HG03196 (cell line): ENCODE measurements at regions not wholly inside any gene's neighbourhood (a gene's known extent, or its start where the extent isn't known, plus 50 kb on each side); places are given as distances from the start of the nearest gene placed in this dataset.

ENCODE experiments used
- ATAC-seq: cut with Tn5 transposase; IDR thresholded peaks from one replicate; pipeline ENCODE4 v1.9.1; 2021; ENCODE audit not compliant: unreplicated experiment

- no peak for ATAC-seq
These were observed 898.2 kb upstream of the AGA start for GRCh38 chr4:178340468-178340867.

GRCh38 chr4:178344096-178344495, 901.9 kb upstream of the AGA start:
- no peak for ATAC-seq

GRCh38 chr4:178347111-178347510, 904.9 kb upstream of the AGA start:
- ATAC-seq, result no peak

GRCh38 chr4:178349601-178350000, 907.4 kb upstream of the AGA start:
- no peak for ATAC-seq

GRCh38 chr4:178351185-178351584, 908.9 kb upstream of the AGA start:
- no peak for ATAC-seq

- ATAC-seq, result no peak
These were observed 914.5 kb upstream of the AGA start for GRCh38 chr4:178356725-178357124.

- ATAC-seq, result no peak
These were observed 943.2 kb upstream of the AGA start for GRCh38 chr4:178385481-178385880.

GRCh38 chr4:178387756-178388155, 945.5 kb upstream of the AGA start:
- no peak for ATAC-seq

GRCh38 chr4:178395798-178396197, 953.6 kb upstream of the AGA start:
- no peak for ATAC-seq

- no peak for ATAC-seq
These were observed 970.2 kb upstream of the AGA start for GRCh38 chr4:178412455-178412854.

GRCh38 chr4:178414042-178414441, 971.8 kb upstream of the AGA start:
- ATAC-seq, result no peak

- ATAC-seq, result no peak
These were observed 972.7 kb upstream of the AGA start for GRCh38 chr4:178414881-178415446.

GRCh38 chr4:178415925-178416324, 973.7 kb upstream of the AGA start:
- no peak for ATAC-seq

GRCh38 chr4:178423366-178423765, 981.1 kb upstream of the AGA start:
- no peak for ATAC-seq

- ATAC-seq, result no peak
These were observed 984.6 kb upstream of the AGA start for GRCh38 chr4:178426871-178427270.

GRCh38 chr4:178427663-178428062, 985.4 kb upstream of the AGA start:
- no peak for ATAC-seq

GRCh38 chr4:178448372-178449035, 1006.3 kb upstream of the AGA start:
- no peak for ATAC-seq

- ATAC-seq, result no peak
These were observed 1008.4 kb upstream of the AGA start for GRCh38 chr4:178450614-178451013.

GRCh38 chr4:178453057-178453456, 1010.8 kb upstream of the AGA start:
- ATAC-seq, result no peak

GRCh38 chr4:178457286-178457685, 1015.0 kb upstream of the AGA start:
- ATAC-seq, result no peak

GRCh38 chr4:178462710-178463109, 1020.5 kb upstream of the AGA start:
- ATAC-seq, result no peak

GRCh38 chr4:178463747-178464146, 1021.5 kb upstream of the AGA start:
- no peak for ATAC-seq
